GM10266 (cell line): ENCODE measurements at regions not wholly inside any gene's neighbourhood (a gene's known extent, or its start where the extent isn't known, plus 50 kb on each side); places are given as distances from the start of the nearest gene placed in this dataset.

Experiments used
- DNase-seq: peaks from one replicate; pipeline ENCODE4 v3.0.0; 2012; ENCODE audit errors: extremely low spot score
- TF ChIP-seq, protein P1 (sequence below): IDR thresholded peaks from 2 replicates; pipeline ENCODE4 v1.5.1; 2012; ENCODE audit warnings: mild to moderate bottlenecking, low read depth; ENCODE audit not compliant: control insufficient read depth, insufficient read depth; ENCODE audit errors: missing control alignments

DNA sequence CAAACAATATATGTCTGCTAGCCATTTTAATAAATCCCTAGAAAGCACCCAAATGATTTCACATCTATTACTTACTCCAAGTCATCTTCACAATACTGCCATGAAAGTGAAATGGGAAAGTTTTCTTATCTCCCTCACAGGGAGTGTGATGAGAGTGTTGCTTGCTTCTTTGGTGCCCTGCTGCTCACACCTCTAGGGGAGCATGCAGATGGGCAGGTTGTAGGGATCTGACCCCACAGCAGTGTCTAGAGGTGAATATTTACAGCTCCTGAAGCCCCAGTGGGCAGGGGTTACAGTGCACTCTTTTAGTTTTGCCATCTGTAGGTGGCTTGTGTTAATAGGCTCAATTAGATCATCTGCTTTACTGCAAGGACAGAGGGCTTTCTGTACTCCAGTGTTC lies 173.2 kb downstream of the GABRG2 start:
- TF ChIP-seq, protein P1, sequence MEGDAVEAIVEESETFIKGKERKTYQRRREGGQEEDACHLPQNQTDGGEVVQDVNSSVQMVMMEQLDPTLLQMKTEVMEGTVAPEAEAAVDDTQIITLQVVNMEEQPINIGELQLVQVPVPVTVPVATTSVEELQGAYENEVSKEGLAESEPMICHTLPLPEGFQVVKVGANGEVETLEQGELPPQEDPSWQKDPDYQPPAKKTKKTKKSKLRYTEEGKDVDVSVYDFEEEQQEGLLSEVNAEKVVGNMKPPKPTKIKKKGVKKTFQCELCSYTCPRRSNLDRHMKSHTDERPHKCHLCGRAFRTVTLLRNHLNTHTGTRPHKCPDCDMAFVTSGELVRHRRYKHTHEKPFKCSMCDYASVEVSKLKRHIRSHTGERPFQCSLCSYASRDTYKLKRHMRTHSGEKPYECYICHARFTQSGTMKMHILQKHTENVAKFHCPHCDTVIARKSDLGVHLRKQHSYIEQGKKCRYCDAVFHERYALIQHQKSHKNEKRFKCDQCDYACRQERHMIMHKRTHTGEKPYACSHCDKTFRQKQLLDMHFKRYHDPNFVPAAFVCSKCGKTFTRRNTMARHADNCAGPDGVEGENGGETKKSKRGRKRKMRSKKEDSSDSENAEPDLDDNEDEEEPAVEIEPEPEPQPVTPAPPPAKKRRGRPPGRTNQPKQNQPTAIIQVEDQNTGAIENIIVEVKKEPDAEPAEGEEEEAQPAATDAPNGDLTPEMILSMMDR, result no peak
- no peak for DNase-seq

DNA sequence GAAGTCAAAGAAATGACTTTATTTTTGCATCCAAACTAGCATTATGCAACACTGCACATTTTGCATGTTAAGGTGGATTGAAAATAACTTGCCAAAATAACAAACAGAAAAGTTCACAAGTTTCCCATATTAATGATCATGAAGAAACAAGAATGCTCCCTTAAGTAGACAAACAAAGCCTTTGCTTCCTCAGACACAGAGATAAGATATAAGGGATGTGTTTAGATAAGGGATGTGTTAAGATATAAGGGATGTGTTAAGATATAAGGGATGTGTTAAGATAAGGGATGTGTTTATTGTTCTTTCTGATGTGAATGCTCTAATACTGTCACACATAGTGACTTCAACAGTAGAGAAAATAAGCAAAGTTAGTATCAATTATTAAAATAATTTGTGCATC lies 174.8 kb downstream of the GABRG2 start:
- DNase-seq, result no peak
- TF ChIP-seq, protein P1, result no peak

DNA sequence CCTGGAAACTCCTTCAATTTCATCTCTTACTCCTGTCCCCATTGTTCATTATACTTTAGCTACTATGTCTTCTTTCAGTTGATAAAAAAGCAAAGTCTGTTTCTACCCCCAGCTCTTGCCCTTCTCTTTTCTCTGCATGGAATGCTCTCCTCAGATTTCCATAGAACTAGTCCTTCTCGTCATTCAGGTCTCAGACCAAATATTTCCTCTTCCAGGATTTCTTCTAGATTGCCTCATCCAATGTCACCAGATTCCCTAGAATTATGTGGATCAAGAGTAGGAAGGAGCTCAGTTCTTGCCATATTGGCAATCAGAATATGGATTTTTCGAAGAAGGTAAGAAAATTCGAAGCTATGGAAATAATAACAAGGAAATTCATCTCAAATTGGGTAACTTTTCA lies 176.1 kb downstream of the GABRG2 start:
- no peak for DNase-seq
- TF ChIP-seq, protein P1, result no peak

DNA sequence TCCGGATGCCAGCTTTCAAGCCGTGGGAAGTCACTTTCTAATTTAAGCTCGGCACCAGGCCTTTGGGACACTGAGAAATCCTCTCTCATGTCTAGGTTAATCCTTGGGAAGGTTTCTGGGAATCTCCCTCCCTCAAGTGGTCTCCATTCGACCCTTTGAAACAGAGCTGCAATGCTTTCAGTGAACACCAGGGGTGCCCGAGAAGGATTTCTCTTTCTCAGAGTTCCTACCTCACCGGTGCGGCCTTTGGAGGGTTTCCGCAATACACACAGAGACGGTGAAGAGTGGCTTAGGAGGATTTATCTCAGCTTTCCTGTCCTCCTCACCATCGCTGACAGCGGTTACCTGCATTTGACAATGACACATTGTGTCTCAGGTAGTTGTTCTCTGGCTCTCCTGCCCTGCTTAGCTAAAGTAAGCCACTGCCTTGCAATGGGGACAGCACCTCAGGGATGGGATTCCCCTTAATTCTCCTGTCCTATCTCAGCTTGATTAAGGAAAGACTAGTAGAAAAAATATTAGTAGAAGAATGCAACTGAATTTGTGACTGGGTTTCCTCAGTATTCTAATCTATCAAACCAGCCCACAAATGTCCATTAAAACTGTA lies 180.6 kb downstream of the GABRG2 start:
- TF ChIP-seq, protein P1, result no peak
- no peak for DNase-seq

DNA sequence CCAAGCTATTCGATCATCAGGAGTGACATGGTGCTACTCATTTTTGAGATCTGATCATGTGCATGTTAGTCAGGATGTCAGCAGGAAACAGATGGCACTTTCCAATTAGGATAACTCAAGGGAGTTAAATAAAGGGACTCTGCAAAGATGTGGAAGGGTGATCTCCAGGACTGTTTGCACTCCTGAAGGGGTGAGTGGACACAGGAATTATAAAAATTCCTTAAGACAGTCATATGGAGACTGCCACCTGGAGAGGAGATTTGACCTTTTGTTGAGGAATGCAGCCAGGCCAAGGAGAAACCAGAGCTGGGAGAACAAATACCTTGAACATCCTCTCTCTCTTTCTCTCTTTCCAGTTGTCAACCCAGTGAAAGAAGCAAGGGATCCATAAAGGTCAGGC lies 189.1 kb downstream of the GABRG2 start:
- no peak for DNase-seq
- TF ChIP-seq, protein P1, result no peak

DNA sequence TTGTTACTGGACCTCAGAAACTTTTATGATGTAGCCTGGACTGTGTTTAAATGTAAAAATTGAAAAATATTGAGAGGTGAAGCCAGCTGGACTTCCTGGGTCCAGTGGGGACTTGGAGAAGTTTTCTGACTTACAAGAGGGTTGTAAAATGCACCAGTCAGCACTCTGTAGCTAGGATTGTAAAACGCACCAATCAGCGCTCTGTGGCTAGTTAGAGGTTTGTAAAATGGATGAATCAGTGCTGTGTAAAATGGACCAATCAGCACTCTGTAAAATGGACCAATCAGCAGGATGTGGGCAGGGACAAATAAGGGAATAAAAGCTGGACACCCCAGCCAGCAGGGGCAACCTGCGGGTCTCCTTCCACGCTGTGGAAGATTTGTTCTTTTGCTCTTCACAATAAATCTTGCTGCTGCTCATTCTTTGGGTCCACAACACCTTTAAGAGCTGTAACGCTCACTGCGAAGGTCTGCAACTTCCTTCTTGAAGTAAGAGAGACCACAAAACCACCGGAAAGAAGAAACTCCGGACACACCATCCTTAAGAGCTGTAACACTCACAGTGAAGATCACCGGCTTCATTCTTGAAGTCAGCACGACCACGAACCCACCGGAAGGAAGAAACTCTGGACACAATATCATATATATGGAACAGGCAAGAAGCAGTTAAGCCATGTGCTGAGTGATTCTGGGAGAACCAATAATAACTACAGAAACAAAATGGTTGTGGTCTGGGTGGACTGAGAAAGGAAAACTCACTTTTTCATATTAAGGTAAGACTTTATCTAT lies 201.3 kb downstream of the GABRG2 start:
- TF ChIP-seq, protein P1, result no peak
- no peak for DNase-seq

DNA sequence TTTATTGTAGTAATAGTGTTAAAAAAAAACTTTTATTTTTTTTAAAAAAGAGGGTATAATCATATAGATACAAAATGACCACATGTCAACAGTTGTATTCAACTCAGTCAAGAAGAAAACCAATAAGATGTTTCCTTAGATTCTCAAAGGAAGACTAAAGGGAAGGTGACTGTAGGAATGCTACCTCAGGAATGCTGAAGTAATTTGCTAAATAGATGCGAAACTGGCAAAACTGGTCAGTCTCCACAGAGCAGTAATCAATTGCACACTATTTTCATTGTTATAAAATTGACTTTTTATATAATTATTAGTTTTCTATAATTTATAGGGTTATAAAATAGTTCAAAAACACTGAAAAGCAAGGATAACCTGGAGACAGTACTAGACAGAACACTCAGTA lies 204.8 kb downstream of the GABRG2 start:
- TF ChIP-seq, protein P1, result no peak
- DNase-seq, result no peak
